ENCODE measurements at regions not wholly inside any gene's neighbourhood (a gene's known extent, or its start where the extent isn't known, plus 50 kb on each side); places are given as distances from the start of the nearest gene placed in this dataset.

- no peak for DNase-seq (ENCODE audit: low read depth)
These were observed 64.6 kb upstream of the CRHR1 start for GRCh38 chr17:45719335-45720071.

- DNase-seq (ENCODE audit: low read depth), result no peak
These were observed 63.7 kb upstream of the CRHR1 start for GRCh38 chr17:45720386-45720785.

GRCh38 chr17:45722161-45722560 is 62.0 kb upstream of the CRHR1 start:
- DNase-seq (ENCODE audit: low read depth), result no peak

GRCh38 chr17:45729294-45729907 is 54.7 kb upstream of the CRHR1 start:
- no peak for DNase-seq (ENCODE audit: low read depth)

- no peak for DNase-seq (ENCODE audit: low read depth)
These were observed 53.9 kb upstream of the CRHR1 start for GRCh38 chr17:45730192-45730591.

GRCh38 chr17:45731459-45731858 is 52.7 kb upstream of the CRHR1 start:
- DNase-seq (ENCODE audit: low read depth), result no peak

- DNase-seq (ENCODE audit: low read depth), result no peak
These were observed 51.1 kb upstream of the CRHR1 start for GRCh38 chr17:45732926-45733505.

- DNase-seq (ENCODE audit: low read depth), result no peak
These were observed 50.3 kb upstream of the CRHR1 start for GRCh38 chr17:45733781-45734180.

All from CMK (cell line).